ENCODE measurements at regions not wholly inside any gene's neighbourhood (a gene's known extent, or its start where the extent isn't known, plus 50 kb on each side); places are given as distances from the start of the nearest gene placed in this dataset.

DNA sequence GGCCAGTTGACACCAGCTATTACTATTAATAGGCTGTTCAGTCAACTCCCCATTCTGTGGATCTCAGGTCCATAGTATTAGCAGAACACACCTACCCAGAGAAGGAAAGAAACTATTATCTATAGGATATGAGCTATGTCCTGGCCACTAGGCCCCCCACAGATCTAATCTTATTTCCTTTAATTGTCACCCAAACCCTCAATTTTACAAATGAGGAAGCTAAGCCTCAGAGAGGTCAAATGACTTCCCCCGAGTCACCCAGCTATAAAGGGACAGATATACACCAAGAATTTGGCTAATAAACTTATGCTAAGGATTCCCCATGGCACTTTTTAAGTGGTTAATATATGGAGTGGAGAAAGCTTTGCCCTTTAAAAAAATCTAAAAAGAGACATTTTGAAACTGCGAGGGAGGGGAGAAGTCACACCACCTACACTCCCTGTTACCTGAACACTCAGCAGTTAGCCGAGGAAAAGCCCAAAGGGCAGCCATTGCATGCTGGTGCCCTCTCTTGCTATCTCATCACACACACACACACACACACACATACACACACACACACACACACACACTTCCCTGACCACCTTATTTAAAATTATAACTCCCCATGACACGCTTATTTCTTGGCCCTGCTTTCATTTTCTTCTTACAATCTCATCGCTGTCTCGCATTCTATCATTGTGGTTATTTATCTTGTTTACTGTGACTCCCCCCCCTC, 157.0 kb upstream of the ADO start:
- no peak for DNase-seq (ENCODE audit: low read depth in 2 of 2)
- TF ChIP-seq, protein P1, sequence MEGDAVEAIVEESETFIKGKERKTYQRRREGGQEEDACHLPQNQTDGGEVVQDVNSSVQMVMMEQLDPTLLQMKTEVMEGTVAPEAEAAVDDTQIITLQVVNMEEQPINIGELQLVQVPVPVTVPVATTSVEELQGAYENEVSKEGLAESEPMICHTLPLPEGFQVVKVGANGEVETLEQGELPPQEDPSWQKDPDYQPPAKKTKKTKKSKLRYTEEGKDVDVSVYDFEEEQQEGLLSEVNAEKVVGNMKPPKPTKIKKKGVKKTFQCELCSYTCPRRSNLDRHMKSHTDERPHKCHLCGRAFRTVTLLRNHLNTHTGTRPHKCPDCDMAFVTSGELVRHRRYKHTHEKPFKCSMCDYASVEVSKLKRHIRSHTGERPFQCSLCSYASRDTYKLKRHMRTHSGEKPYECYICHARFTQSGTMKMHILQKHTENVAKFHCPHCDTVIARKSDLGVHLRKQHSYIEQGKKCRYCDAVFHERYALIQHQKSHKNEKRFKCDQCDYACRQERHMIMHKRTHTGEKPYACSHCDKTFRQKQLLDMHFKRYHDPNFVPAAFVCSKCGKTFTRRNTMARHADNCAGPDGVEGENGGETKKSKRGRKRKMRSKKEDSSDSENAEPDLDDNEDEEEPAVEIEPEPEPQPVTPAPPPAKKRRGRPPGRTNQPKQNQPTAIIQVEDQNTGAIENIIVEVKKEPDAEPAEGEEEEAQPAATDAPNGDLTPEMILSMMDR (IDR thresholded peaks at IDR 0.05; ENCODE audit: low read depth, low read length) = no peak

GRCh38 chr10:62648921-62649320, 155.6 kb upstream of the ADO start:
- TF ChIP-seq, protein P1 (IDR thresholded peaks at IDR 0.05; ENCODE audit: low read depth, low read length) = no peak
- DNase-seq (ENCODE audit: low read depth in 2 of 2) = no peak
- no peak overlapping the region for H3K4me3 ChIP-seq (replicated peaks in 1 of 2; ENCODE audit: low read depth in 2 of 2, low read length in 2 of 2)

More for the DNA sequence above, 157.0 kb upstream of the ADO start:
- H3K4me3 ChIP-seq (replicated peaks in 1 of 2; ENCODE audit: low read depth in 2 of 2, low read length in 2 of 2) = no peak overlapping the region

GRCh38 chr10:62650411-62650810, 154.1 kb upstream of the ADO start:
- TF ChIP-seq, protein P1 (IDR thresholded peaks at IDR 0.05; ENCODE audit: low read depth, low read length) = no peak
- H3K4me3 ChIP-seq (replicated peaks in 1 of 2; ENCODE audit: low read depth in 2 of 2, low read length in 2 of 2) = no peak overlapping the region
- no peak for DNase-seq (ENCODE audit: low read depth in 2 of 2)

DNA sequence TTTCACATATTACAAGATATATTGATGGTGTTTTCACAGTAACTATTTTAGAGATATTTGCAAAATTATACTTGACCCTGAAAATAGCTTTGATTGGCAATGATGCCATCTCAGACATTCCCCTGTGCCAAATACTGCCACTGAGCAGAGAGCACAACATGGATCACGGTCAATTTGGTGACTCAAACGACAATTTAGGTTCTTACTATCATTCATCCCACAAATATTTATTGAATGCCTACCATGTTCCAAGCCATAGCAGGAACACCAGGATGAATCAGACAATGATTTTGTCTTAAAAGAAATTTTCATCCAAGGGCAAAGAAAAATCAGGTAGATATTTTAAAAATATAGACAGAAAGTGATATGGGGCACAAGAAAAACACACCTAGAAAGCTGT, 153.2 kb upstream of the ADO start:
- H3K4me3 ChIP-seq (replicated peaks in 1 of 2; ENCODE audit: low read depth in 2 of 2, low read length in 2 of 2) = no peak overlapping the region
- TF ChIP-seq, protein P1 (IDR thresholded peaks at IDR 0.05; ENCODE audit: low read depth, low read length) = no peak
- DNase-seq (ENCODE audit: low read depth in 2 of 2) = peak in 1 of 2 donors; percentile 25

DNA sequence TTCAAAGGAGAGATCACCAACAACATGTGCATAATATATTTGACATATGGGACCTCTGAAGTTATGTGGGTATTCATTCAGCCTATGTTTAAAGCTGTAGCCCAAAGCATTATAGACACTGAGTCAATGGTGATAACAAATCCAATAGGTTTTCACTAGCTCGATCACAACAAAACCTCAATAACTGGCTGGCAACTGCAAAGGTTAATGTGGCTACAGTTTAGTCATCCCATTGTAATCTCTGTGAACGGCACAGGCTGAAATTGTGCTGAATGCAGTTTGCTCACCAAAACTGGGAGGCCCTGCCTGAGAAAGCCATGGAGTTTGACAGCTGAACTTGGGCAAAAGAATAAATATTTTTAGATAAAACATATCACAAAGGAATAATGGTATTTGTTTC, 152.4 kb upstream of the ADO start:
- H3K4me3 ChIP-seq (replicated peaks in 1 of 2; ENCODE audit: low read depth in 2 of 2, low read length in 2 of 2) = no peak overlapping the region
- DNase-seq (ENCODE audit: low read depth in 2 of 2) = peak in 1 of 2 donors; percentile 33
- TF ChIP-seq, protein P1 (IDR thresholded peaks at IDR 0.05; ENCODE audit: low read depth, low read length) = no peak

- DNase-seq (ENCODE audit: low read depth in 2 of 2) = no peak
- no peak overlapping the region for H3K4me3 ChIP-seq (replicated peaks in 1 of 2; ENCODE audit: low read depth in 2 of 2, low read length in 2 of 2)
- TF ChIP-seq, protein P1 (IDR thresholded peaks at IDR 0.05; ENCODE audit: low read depth, low read length) = no peak
Measured at GRCh38 chr10:62652564-62652963, 152.0 kb upstream of the ADO start.

DNA sequence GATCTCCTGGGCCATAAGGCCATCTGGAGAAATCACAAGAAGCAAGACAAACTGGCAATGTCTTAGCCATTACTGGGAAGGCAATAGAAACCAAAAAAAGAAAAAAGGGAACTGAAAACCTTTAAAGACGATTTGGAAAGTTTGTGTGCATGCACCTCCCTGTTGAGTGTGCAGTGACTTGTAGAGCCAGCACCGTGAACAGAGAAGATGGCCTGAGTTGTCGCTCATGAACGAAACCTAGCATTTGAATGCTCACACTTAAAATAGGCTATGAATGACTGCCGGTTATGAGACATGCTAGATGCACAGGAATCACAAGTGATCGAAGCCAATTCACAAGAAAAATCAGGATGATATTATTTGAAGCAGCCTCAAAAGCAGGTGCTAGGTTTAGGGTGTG, 151.3 kb upstream of the ADO start:
- DNase-seq (ENCODE audit: low read depth in 2 of 2) = no peak
- TF ChIP-seq, protein P1 (IDR thresholded peaks at IDR 0.05; ENCODE audit: low read depth, low read length) = no peak
- H3K4me3 ChIP-seq (replicated peaks in 1 of 2; ENCODE audit: low read depth in 2 of 2, low read length in 2 of 2) = no peak overlapping the region
